Neural progenitor cell (in vitro differentiated cells): ENCODE measurements at regions not wholly inside any gene's neighbourhood (a gene's known extent, or its start where the extent isn't known, plus 50 kb on each side); places are given as distances from the start of the nearest gene placed in this dataset.

Source experiments
- DNase-seq: peaks from one replicate; pipeline ENCODE4 v3.0.0-alpha.2; 2016; ENCODE audit warnings: low spot score
- H2AFZ ChIP-seq: fragments of 200-600 bp; sonication (generic); replicated peaks from 2 replicates; pipeline ENCODE4 v1.6.1; 2016; ENCODE audit warnings: antibody characterized with exemption
- H3F3A ChIP-seq: fragments of 200-600 bp; sonication (generic); 2 replicates; pipeline ENCODE4 v1.6.1; 2016; ENCODE audit warnings: antibody characterized with exemption, low read depth
- H3K27ac ChIP-seq: fragments of 200-600 bp; sonication (generic); 2 replicates; pipeline ENCODE4 v1.5.1; 2016; ENCODE audit warnings: mild to moderate bottlenecking
- H3K27me3 ChIP-seq: fragments of 200-600 bp; sonication (generic); 2 replicates; pipeline ENCODE4 v1.6.1; 2016; ENCODE audit warnings: mild to moderate bottlenecking, moderate library complexity
- H3K36me3 ChIP-seq: fragments of 200-600 bp; sonication (generic); 2 replicates; pipeline ENCODE4 v1.5.1; 2016
- H3K4me1 ChIP-seq: fragments of 200-600 bp; sonication (generic); 2 replicates; pipeline ENCODE4 v1.6.1; 2016; ENCODE audit warnings: mixed run types
- H3K4me2 ChIP-seq: fragments of 200-600 bp; sonication (generic); 2 replicates; pipeline ENCODE4 v1.6.1; 2016
- H3K4me3 ChIP-seq: fragments of 200-600 bp; sonication (generic); 2 replicates; pipeline ENCODE4 v1.5.1; 2016
- H3K79me2 ChIP-seq: fragments of 200-600 bp; sonication (generic); 2 replicates; pipeline ENCODE4 v1.6.1; 2016; ENCODE audit warnings: low read depth
- H3K9ac ChIP-seq: fragments of 200-600 bp; sonication (generic); 2 replicates; pipeline ENCODE4 v1.6.1; 2016
- H3K9me3 ChIP-seq: fragments of 200-600 bp; sonication (generic); 2 replicates; pipeline ENCODE4 v1.5.1; 2016; ENCODE audit warnings: low read depth
- H4K20me1 ChIP-seq: fragments of 200-600 bp; sonication (generic); 2 replicates; pipeline ENCODE4 v1.6.1; 2016; ENCODE audit warnings: low read depth
- H3K27ac Mint-ChIP-seq: 3 replicates; pipeline ENCODE4 v1.8.0; 2021; ENCODE audit warnings: mixed read lengths
- H3K27me3 Mint-ChIP-seq: 2 replicates; pipeline ENCODE4 v1.8.0; 2022; ENCODE audit warnings: low read depth, mild to moderate bottlenecking, inconsistent platforms, moderate library complexity, mixed read lengths; ENCODE audit not compliant: insufficient read depth
- H3K36me3 Mint-ChIP-seq: 3 replicates; pipeline ENCODE4 v1.8.0; 2021; ENCODE audit warnings: mixed read lengths
- H3K4me1 Mint-ChIP-seq: 3 replicates; pipeline ENCODE4 v1.8.0; 2021; ENCODE audit warnings: mixed read lengths
- H3K4me3 Mint-ChIP-seq: 3 replicates; pipeline ENCODE4 v1.8.0; 2021; ENCODE audit warnings: mild to moderate bottlenecking, moderate library complexity, mixed read lengths
- H3K9me3 Mint-ChIP-seq: 3 replicates; pipeline ENCODE4 v1.8.0; 2020; ENCODE audit warnings: mixed read lengths
- CTCF ChIP-seq: fragments of 200-600 bp; sonication (generic); IDR thresholded peaks from 2 replicates; pipeline ENCODE4 v1.5.1; 2017; ENCODE audit warnings: antibody characterized with exemption, mild to moderate bottlenecking
- EZH2 ChIP-seq: fragments of 200-600 bp; sonication (generic); IDR thresholded peaks from 2 replicates; pipeline ENCODE4 v1.6.1; 2017; ENCODE audit warnings: antibody characterized with exemption, mild to moderate bottlenecking, moderate library complexity
- EZH2phosphoT487 ChIP-seq: fragments of 200-600 bp; sonication (generic); IDR thresholded peaks from 2 replicates; pipeline ENCODE4 v1.6.1; 2017; ENCODE audit warnings: antibody characterized with exemption

GRCh38 chr21:20721151-20721550, 277.1 kb upstream of the NCAM2 start:
- Histone ChIP-seq H3K4me2 (no peak overlapping the region), H2AFZ (no peak overlapping the region), H3F3A (no peaks in the 10 kb centered on the region), H3K4me1 (no peaks in the 10 kb centered on the region), H3K27ac (no peak overlapping the region), H3K4me3 (no peak overlapping the region), H3K36me3 (no peaks in the 10 kb centered on the region), H3K9ac (no peak overlapping the region), H3K79me2 (no peaks in the 10 kb centered on the region), H3K27me3 (no peaks in the 10 kb centered on the region), H4K20me1 (no peaks in the 10 kb centered on the region), H3K9me3 (no peaks in the 10 kb centered on the region)
- no peaks in the 10 kb centered on the region for H3K4me1 Mint-ChIP-seq
- no peak overlapping the region for H3K27ac Mint-ChIP-seq
- no peak for TF ChIP-seq CTCF
- no peak for TF ChIP-seq EZH2phosphoT487
- no peak for TF ChIP-seq EZH2
- no peaks in the 10 kb centered on the region for H3K27me3 Mint-ChIP-seq
- no peaks in the 10 kb centered on the region for H3K36me3 Mint-ChIP-seq
- no peak overlapping the region for H3K4me3 Mint-ChIP-seq
- no peak for DNase-seq
- H3K9me3 Mint-ChIP-seq, result peaks cover 3% of the 10 kb centered on the region

- TF ChIP-seq EZH2, result no peak
- no peak for TF ChIP-seq EZH2phosphoT487
- no peak for TF ChIP-seq CTCF
- H3K4me1 Mint-ChIP-seq, result peaks cover 2% of the 10 kb centered on the region
- H2AFZ ChIP-seq, result no peak overlapping the region
These were observed 269.5 kb upstream of the NCAM2 start for GRCh38 chr21:20728691-20729090.

GRCh38 chr21:20729376-20729775, 268.8 kb upstream of the NCAM2 start:
- Mint-ChIP-seq H3K36me3 (no peaks in the 10 kb centered on the region), H3K4me1 (peaks cover 2% of the 10 kb centered on the region), H3K27ac (no peak overlapping the region), H3K27me3 (no peaks in the 10 kb centered on the region), H3K4me3 (no peak overlapping the region), H3K9me3 (no peaks in the 10 kb centered on the region)
- no peak overlapping the region for H3K4me2 ChIP-seq
- H3F3A ChIP-seq, result no peaks in the 10 kb centered on the region
- H3K9ac ChIP-seq, result no peak overlapping the region
- no peaks in the 10 kb centered on the region for H3K4me1 ChIP-seq
- H3K27ac ChIP-seq, result no peak overlapping the region
- H3K4me3 ChIP-seq, result no peak overlapping the region
- H3K9me3 ChIP-seq, result no peaks in the 10 kb centered on the region
- H4K20me1 ChIP-seq, result no peaks in the 10 kb centered on the region
- TF ChIP-seq CTCF (no peak), EZH2phosphoT487 (no peak), EZH2 (no peak)
- no peaks in the 10 kb centered on the region for H3K36me3 ChIP-seq
- DNase-seq, result no peak
- no peaks in the 10 kb centered on the region for H3K79me2 ChIP-seq
- no peaks in the 10 kb centered on the region for H3K27me3 ChIP-seq
- no peak overlapping the region for H2AFZ ChIP-seq

More at GRCh38 chr21:20728691-20729090, 269.5 kb upstream of the NCAM2 start:
- Histone ChIP-seq H3F3A (no peaks in the 10 kb centered on the region), H3K4me2 (no peak overlapping the region), H3K4me3 (no peak overlapping the region), H3K9ac (no peak overlapping the region), H3K4me1 (no peaks in the 10 kb centered on the region), H4K20me1 (no peaks in the 10 kb centered on the region), H3K79me2 (no peaks in the 10 kb centered on the region), H3K27ac (no peak overlapping the region), H3K9me3 (no peaks in the 10 kb centered on the region), H3K27me3 (no peaks in the 10 kb centered on the region), H3K36me3 (no peaks in the 10 kb centered on the region)
- no peak overlapping the region for H3K4me3 Mint-ChIP-seq
- no peak overlapping the region for H3K27ac Mint-ChIP-seq
- H3K27me3 Mint-ChIP-seq, result no peaks in the 10 kb centered on the region
- no peaks in the 10 kb centered on the region for H3K9me3 Mint-ChIP-seq
- H3K36me3 Mint-ChIP-seq, result no peaks in the 10 kb centered on the region
- DNase-seq, result no peak

- Histone ChIP-seq H3K4me1 (peaks cover 1% of the 10 kb centered on the region), H3K4me2 (no peak overlapping the region), H4K20me1 (no peaks in the 10 kb centered on the region), H2AFZ (no peak overlapping the region), H3K4me3 (no peak overlapping the region), H3K9ac (no peak overlapping the region), H3K36me3 (no peaks in the 10 kb centered on the region), H3K27me3 (no peaks in the 10 kb centered on the region), H3K9me3 (no peaks in the 10 kb centered on the region), H3F3A (no peaks in the 10 kb centered on the region), H3K27ac (no peak overlapping the region), H3K79me2 (no peaks in the 10 kb centered on the region)
- Mint-ChIP-seq H3K27me3 (no peaks in the 10 kb centered on the region), H3K36me3 (no peaks in the 10 kb centered on the region), H3K4me3 (no peak overlapping the region), H3K9me3 (no peaks in the 10 kb centered on the region), H3K4me1 (peaks cover 5% of the 10 kb centered on the region), H3K27ac (no peak overlapping the region)
- TF ChIP-seq CTCF, result no peak
- TF ChIP-seq EZH2phosphoT487, result no peak
- no peak for TF ChIP-seq EZH2
- DNase-seq, result no peak
These were observed 267.8 kb upstream of the NCAM2 start for GRCh38 chr21:20730441-20730840.
